NCI-H2171 (cell line): ENCODE measurements at regions not wholly inside any gene's neighbourhood (a gene's known extent, or its start where the extent isn't known, plus 50 kb on each side); places are given as distances from the start of the nearest gene placed in this dataset.

Experiments
- DNase-seq: peaks from one replicate; lab custom pipeline; 2025; lab: John Stamatoyannopoulos, UW

GRCh38 chr2:238636269-238637073 is 209.7 kb downstream of the ASB1 start:
- no peak for DNase-seq

- DNase-seq: no peak
These were observed 209.5 kb upstream of the TWIST2 start for GRCh38 chr2:238638100-238638981.

GRCh38 chr2:238638982-238639628 is 208.8 kb upstream of the TWIST2 start:
- no peak for DNase-seq

- no peak for DNase-seq
These were observed 207.4 kb upstream of the TWIST2 start for GRCh38 chr2:238640486-238640885.

- no peak for DNase-seq
These were observed 204.9 kb upstream of the TWIST2 start for GRCh38 chr2:238642973-238643372.

- DNase-seq: no peak
These were observed 204.4 kb upstream of the TWIST2 start for GRCh38 chr2:238643400-238643907.

GRCh38 chr2:238644095-238645081 is 203.5 kb upstream of the TWIST2 start:
- DNase-seq: no peak

- DNase-seq: no peak
These were observed 202.8 kb upstream of the TWIST2 start for GRCh38 chr2:238645095-238645494.

GRCh38 chr2:238645716-238646115 is 202.2 kb upstream of the TWIST2 start:
- DNase-seq: no peak

GRCh38 chr2:238646281-238646680 is 201.6 kb upstream of the TWIST2 start:
- DNase-seq: no peak

GRCh38 chr2:238646803-238647202 is 201.1 kb upstream of the TWIST2 start:
- no peak for DNase-seq

GRCh38 chr2:238649123-238649522 is 198.8 kb upstream of the TWIST2 start:
- no peak for DNase-seq

GRCh38 chr2:238649936-238650518 is 197.9 kb upstream of the TWIST2 start:
- no peak for DNase-seq

GRCh38 chr2:238650536-238650935 is 197.3 kb upstream of the TWIST2 start:
- DNase-seq: no peak

- no peak for DNase-seq
These were observed 196.4 kb upstream of the TWIST2 start for GRCh38 chr2:238651306-238652052.

- DNase-seq: no peak
These were observed 195.7 kb upstream of the TWIST2 start for GRCh38 chr2:238652053-238652770.

- DNase-seq: no peak
These were observed 195.1 kb upstream of the TWIST2 start for GRCh38 chr2:238652771-238653157.

GRCh38 chr2:238653431-238654109 is 194.3 kb upstream of the TWIST2 start:
- DNase-seq: no peak
